ENCODE measurements at regions not wholly inside any gene's neighbourhood (a gene's known extent, or its start where the extent isn't known, plus 50 kb on each side); places are given as distances from the start of the nearest gene placed in this dataset.
"Not testable (repeated sequence)": the region's sequence is repeated elsewhere in the genome, so short reads cannot be mapped to it uniquely, and the experiment has no call there.

DNA sequence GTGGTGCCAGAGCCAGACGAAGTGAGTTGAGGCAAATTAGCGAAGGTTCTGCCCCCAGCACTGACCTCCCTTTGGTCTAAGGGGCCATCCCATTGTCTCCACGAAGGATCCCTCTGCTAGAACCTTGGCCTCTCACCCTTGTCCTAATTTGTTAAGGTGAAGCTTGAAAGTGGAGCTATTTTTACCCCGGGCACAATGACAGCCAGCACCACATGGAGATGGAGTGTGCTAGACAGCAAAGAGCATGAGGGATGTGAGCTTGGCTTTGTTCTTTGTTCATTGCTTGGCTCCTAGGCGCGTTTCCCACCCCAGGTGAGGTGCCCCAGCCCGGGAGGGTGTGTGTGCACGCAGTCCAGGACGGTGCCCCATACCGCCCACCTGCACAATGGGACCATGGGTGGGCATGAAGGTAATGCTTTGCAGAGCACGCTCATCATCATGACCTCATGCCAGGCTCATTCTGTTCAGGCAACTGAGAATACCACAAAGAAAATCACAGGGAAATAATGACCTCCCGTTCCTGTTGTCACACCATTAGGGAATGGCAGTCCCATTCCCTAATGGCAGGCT, 361.0 kb upstream of the FZD8 start:
- Histone ChIP-seq H3K27ac (no peak overlapping the region), H3K4me1 (no peaks in the 10 kb centered on the region), H3K4me3 (no peak overlapping the region), H3K36me3 (no peaks in the 10 kb centered on the region), H3K9me3 (no peaks in the 10 kb centered on the region), H3K27me3 (no peaks in the 10 kb centered on the region)
- ATAC-seq (ENCODE audit: low FRiP score in 2 of 2) (no peak), DNase-seq (peak in 1 of 2 donors; percentile 32)
- 82 to 86% methylated on average over 12 of the region's 12 CpGs for WGBS, 2 donors
- TF ChIP-seq CTCF (IDR thresholded peaks at IDR 0.05) (no peak), EP300 (IDR thresholded peaks at IDR 0.05) (no peak), POLR2A (IDR thresholded peaks at IDR 0.05) (no peak), POLR2AphosphoS5 (IDR thresholded peaks at IDR 0.05) (no peak)

GRCh38 chr10:36002445-36002844, 360.3 kb upstream of the FZD8 start:
- no peak for TF ChIP-seq POLR2A (IDR thresholded peaks at IDR 0.05)
- no peak for TF ChIP-seq CTCF (IDR thresholded peaks at IDR 0.05)
- TF ChIP-seq POLR2AphosphoS5 (IDR thresholded peaks at IDR 0.05): no peak
- TF ChIP-seq EP300 (IDR thresholded peaks at IDR 0.05): no peak
- H3K27ac ChIP-seq: no peak overlapping the region
- ATAC-seq (ENCODE audit: low FRiP score in 2 of 2) (no peak), DNase-seq (no peak)
- no peaks in the 10 kb centered on the region for H3K4me1 ChIP-seq
- H3K9me3 ChIP-seq: no peaks in the 10 kb centered on the region
- H3K36me3 ChIP-seq: no peaks in the 10 kb centered on the region
- no peak overlapping the region for H3K4me3 ChIP-seq
- WGBS, 2 donors: 90 to 91% methylated on average over 5 of the region's 5 CpGs
- H3K27me3 ChIP-seq: no peaks in the 10 kb centered on the region

GRCh38 chr10:36000754-36001153, 358.7 kb upstream of the FZD8 start:
- not testable (repeated sequence) for ATAC-seq (ENCODE audit: low FRiP score in 2 of 2); DNase-seq
- 96 to 100% methylated on average over 1 of the region's 1 CpG for WGBS, 2 donors

GRCh38 chr10:35998026-35998425, 355.9 kb upstream of the FZD8 start:
- H3K27me3 ChIP-seq: no peaks in the 10 kb centered on the region
- no peak overlapping the region for H3K4me3 ChIP-seq
- no peak for TF ChIP-seq POLR2A (IDR thresholded peaks at IDR 0.05)
- TF ChIP-seq CTCF (IDR thresholded peaks at IDR 0.05): no peak
- TF ChIP-seq EP300 (IDR thresholded peaks at IDR 0.05): no peak
- H3K36me3 ChIP-seq: no peaks in the 10 kb centered on the region
- ATAC-seq (ENCODE audit: low FRiP score in 2 of 2) (no peak), DNase-seq (no peak)
- no peak overlapping the region for H3K27ac ChIP-seq
- no peaks in the 10 kb centered on the region for H3K4me1 ChIP-seq
- WGBS, 2 donors: 74 to 88% methylated on average over 3 of the region's 3 CpGs
- H3K9me3 ChIP-seq: no peaks in the 10 kb centered on the region

More at GRCh38 chr10:36000754-36001153, 358.7 kb upstream of the FZD8 start:
- H3K9me3 ChIP-seq, H3K36me3 ChIP-seq, H3K27ac ChIP-seq, H3K4me1 ChIP-seq, H3K27me3 ChIP-seq, H3K4me3 ChIP-seq: not testable (repeated sequence)

DNA sequence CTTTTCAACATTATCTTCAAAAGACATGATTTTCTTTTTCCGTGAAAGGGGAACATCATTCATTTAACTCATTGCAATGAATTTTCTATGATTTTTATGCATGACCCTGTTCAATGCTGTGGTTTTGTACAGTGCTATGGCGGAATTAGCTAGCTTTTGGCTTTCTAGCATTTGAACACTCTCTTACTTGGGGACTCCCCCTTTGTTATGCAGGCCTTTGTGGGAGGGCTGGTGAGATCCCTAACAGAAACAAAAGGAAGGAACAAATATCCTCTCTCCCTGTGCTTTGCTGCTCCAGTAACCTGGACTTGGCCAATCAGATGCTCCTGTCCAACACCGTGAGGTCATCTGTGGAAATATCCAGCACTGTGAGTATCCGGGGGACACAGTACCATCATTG, 353.4 kb upstream of the FZD8 start:
- H3K36me3 ChIP-seq: no peaks in the 10 kb centered on the region
- WGBS, 2 donors: 92 to 95% methylated on average over 4 of the region's 4 CpGs
- H3K4me3 ChIP-seq: no peak overlapping the region
- H3K27me3 ChIP-seq: no peaks in the 10 kb centered on the region
- no peaks in the 10 kb centered on the region for H3K4me1 ChIP-seq
- H3K27ac ChIP-seq: no peak overlapping the region
- DNase-seq (no peak), ATAC-seq (ENCODE audit: low FRiP score in 2 of 2) (no peak)
- no peak for TF ChIP-seq POLR2AphosphoS5 (IDR thresholded peaks at IDR 0.05)
- no peak for TF ChIP-seq POLR2A (IDR thresholded peaks at IDR 0.05)
- no peak for TF ChIP-seq EP300 (IDR thresholded peaks at IDR 0.05)
- no peak for TF ChIP-seq CTCF (IDR thresholded peaks at IDR 0.05)
- H3K9me3 ChIP-seq: no peaks in the 10 kb centered on the region

Data from upper lobe of left lung (tissue), 6 donors.